ENCODE measurements at regions not wholly inside any gene's neighbourhood (a gene's known extent, or its start where the extent isn't known, plus 50 kb on each side); places are given as distances from the start of the nearest gene placed in this dataset.

- DNase-seq (ENCODE audit: insufficient read length, low spot score) (no peak), FAIRE-seq (no peak)
- TF ChIP-seq CTCF (IDR thresholded peaks at IDR 0.05; ENCODE audit: insufficient read depth, missing control alignments) = no peak
These were observed 212.8 kb upstream of the RORA start for GRCh38 chr15:61441891-61442290.

GRCh38 chr15:61426466-61426865 lies 197.4 kb upstream of the RORA start:
- TF ChIP-seq CTCF (IDR thresholded peaks at IDR 0.05; ENCODE audit: insufficient read depth, missing control alignments) = no peak
- DNase-seq (ENCODE audit: insufficient read length, low spot score) (no peak), FAIRE-seq (no peak)

- FAIRE-seq = no peak
- no peak for TF ChIP-seq CTCF (IDR thresholded peaks at IDR 0.05; ENCODE audit: insufficient read depth, missing control alignments)
- no peak for DNase-seq (ENCODE audit: insufficient read length, low spot score)
These were observed 196.8 kb upstream of the RORA start for GRCh38 chr15:61425934-61426333.

- DNase-seq (ENCODE audit: insufficient read length, low spot score) (no peak), FAIRE-seq (no peak)
- no peak for TF ChIP-seq CTCF (IDR thresholded peaks at IDR 0.05; ENCODE audit: insufficient read depth, missing control alignments)
These were observed 193.7 kb upstream of the RORA start for GRCh38 chr15:61422773-61423172.

GRCh38 chr15:61421938-61422337 lies 192.8 kb upstream of the RORA start:
- FAIRE-seq (no peak), DNase-seq (ENCODE audit: insufficient read length, low spot score) (no peak)
- TF ChIP-seq CTCF (IDR thresholded peaks at IDR 0.05; ENCODE audit: insufficient read depth, missing control alignments) = no peak

GRCh38 chr15:61421470-61421869 lies 192.4 kb upstream of the RORA start:
- FAIRE-seq (no peak), DNase-seq (ENCODE audit: insufficient read length, low spot score) (no peak)
- TF ChIP-seq CTCF (IDR thresholded peaks at IDR 0.05; ENCODE audit: insufficient read depth, missing control alignments) = no peak

GRCh38 chr15:61420546-61420945 lies 191.4 kb upstream of the RORA start:
- no peak for DNase-seq (ENCODE audit: insufficient read length, low spot score)
- no peak for FAIRE-seq

More at GRCh38 chr15:61420546-61420945, 191.4 kb upstream of the RORA start:
- TF ChIP-seq CTCF (IDR thresholded peaks at IDR 0.05; ENCODE audit: insufficient read depth, missing control alignments) = no peak
